ENCODE measurements at regions not wholly inside any gene's neighbourhood (a gene's known extent, or its start where the extent isn't known, plus 50 kb on each side); places are given as distances from the start of the nearest gene placed in this dataset.

DNA sequence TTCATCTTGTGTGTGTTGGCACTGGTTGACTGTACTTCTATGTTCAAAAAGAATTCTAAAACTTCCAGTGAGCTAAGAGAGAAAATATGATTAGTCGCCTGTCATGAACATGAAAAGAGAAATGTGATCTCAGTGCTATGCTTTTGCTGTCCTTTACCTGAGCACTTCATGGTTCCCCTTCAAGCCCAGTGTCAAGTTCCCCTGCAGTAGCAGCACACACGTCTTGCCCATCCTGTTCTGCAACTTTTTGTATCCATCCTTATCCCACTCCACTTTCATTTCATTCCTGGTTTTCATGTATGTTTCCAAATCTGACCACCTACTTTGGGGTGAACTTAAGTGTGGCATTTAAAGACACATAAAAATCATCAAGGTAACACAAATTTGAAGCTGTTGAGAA, 848.0 kb upstream of the USP15 start:
- no peak for DNase-seq
- H2BK5ac ChIP-seq (ENCODE audit: low read depth, low read length, poor library complexity) = no peak overlapping the region
- no peak overlapping the region for H3K18ac ChIP-seq (ENCODE audit: low read length)
- H3K36me3 ChIP-seq (ENCODE audit: control insufficient read depth in 1 of 2, insufficient read depth in 2 of 2, low read length in 2 of 2) = no peaks in the 10 kb centered on the region
- no peak overlapping the region for H3K9ac ChIP-seq (ENCODE audit: low read length)
- no peak overlapping the region for H2BK120ac ChIP-seq (ENCODE audit: insufficient read depth, low read length, poor library complexity)
- no peaks in the 10 kb centered on the region for H3K27me3 ChIP-seq (ENCODE audit: insufficient read depth, low read length)
- H3K27ac ChIP-seq (ENCODE audit: low read depth, low read length) = no peak overlapping the region
- WGBS (ENCODE audit: extremely low coverage, insufficient coverage, insufficient read length) = no CpG with 5 or more reads among the region's 2 CpGs
- H2BK12ac ChIP-seq (ENCODE audit: low read length) = no peak overlapping the region
- H4K8ac ChIP-seq (ENCODE audit: low read depth, low read length) = no peak overlapping the region
- H4K12ac ChIP-seq (ENCODE audit: low read depth, low read length) = no peak overlapping the region
- no peak overlapping the region for H2AFZ ChIP-seq (ENCODE audit: insufficient read depth, low read length, poor library complexity)
- H3K79me2 ChIP-seq (ENCODE audit: control insufficient read depth, insufficient read depth, low read length, poor library complexity) = no peaks in the 10 kb centered on the region
- no peak overlapping the region for H3K4me2 ChIP-seq (ENCODE audit: low read length)
- H3K4ac ChIP-seq (ENCODE audit: low read depth, low read length) = no peak overlapping the region
- no peaks in the 10 kb centered on the region for H3K4me1 ChIP-seq (ENCODE audit: control insufficient read depth in 1 of 2, insufficient read depth in 2 of 2, low read length in 2 of 2)
- H4K91ac ChIP-seq (ENCODE audit: low read depth, low read length) = no peak overlapping the region
- no peaks in the 10 kb centered on the region for H3K79me1 ChIP-seq (ENCODE audit: low read length)
- no peak overlapping the region for H3K4me3 ChIP-seq (ENCODE audit: low read depth, low read length)
- no peak overlapping the region for H2AK5ac ChIP-seq (ENCODE audit: low read length)
- no peaks in the 10 kb centered on the region for H3K9me3 ChIP-seq (ENCODE audit: insufficient read depth, low read depth, low read length)
- H3K23ac ChIP-seq (ENCODE audit: low read length) = no peak overlapping the region
- no peak overlapping the region for H3K14ac ChIP-seq (ENCODE audit: low read length)

DNA sequence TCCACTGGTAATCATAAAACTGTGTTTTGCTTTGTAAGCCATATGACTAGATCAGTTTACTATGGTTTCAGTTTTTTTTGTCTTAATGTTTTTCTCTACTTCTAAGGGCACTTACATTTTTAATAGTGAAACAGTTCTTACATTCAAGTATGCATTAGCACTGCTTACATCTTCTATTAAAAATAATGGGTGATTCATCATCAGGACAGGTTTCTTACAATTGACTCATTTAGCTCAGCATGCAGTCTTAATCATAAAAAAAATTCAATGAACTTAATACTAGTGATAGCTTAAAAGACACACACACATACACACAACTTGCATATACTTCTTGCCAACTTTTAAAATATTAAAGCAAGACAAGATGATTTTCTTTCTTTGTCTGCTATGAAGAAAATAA, 845.7 kb upstream of the USP15 start:
- Histone ChIP-seq H2BK5ac (ENCODE audit: low read depth, low read length, poor library complexity) (no peak overlapping the region), H3K79me2 (ENCODE audit: control insufficient read depth, insufficient read depth, low read length, poor library complexity) (no peaks in the 10 kb centered on the region), H3K36me3 (ENCODE audit: control insufficient read depth in 1 of 2, insufficient read depth in 2 of 2, low read length in 2 of 2) (no peaks in the 10 kb centered on the region), H3K27me3 (ENCODE audit: insufficient read depth, low read length) (no peaks in the 10 kb centered on the region), H3K18ac (ENCODE audit: low read length) (no peak overlapping the region), H4K91ac (ENCODE audit: low read depth, low read length) (no peak overlapping the region), H3K79me1 (ENCODE audit: low read length) (no peaks in the 10 kb centered on the region), H3K27ac (ENCODE audit: low read depth, low read length) (no peak overlapping the region), H3K9me3 (ENCODE audit: insufficient read depth, low read depth, low read length) (no peaks in the 10 kb centered on the region), H3K4ac (ENCODE audit: low read depth, low read length) (no peak overlapping the region), H2AK5ac (ENCODE audit: low read length) (no peak overlapping the region), H3K4me2 (ENCODE audit: low read length) (no peak overlapping the region), H2BK120ac (ENCODE audit: insufficient read depth, low read length, poor library complexity) (no peak overlapping the region), H3K14ac (ENCODE audit: low read length) (no peak overlapping the region), H3K4me3 (ENCODE audit: low read depth, low read length) (no peak overlapping the region), H2BK12ac (ENCODE audit: low read length) (no peak overlapping the region), H2AFZ (ENCODE audit: insufficient read depth, low read length, poor library complexity) (no peak overlapping the region), H3K23ac (ENCODE audit: low read length) (no peak overlapping the region), H3K9ac (ENCODE audit: low read length) (no peak overlapping the region), H3K4me1 (ENCODE audit: control insufficient read depth in 1 of 2, insufficient read depth in 2 of 2, low read length in 2 of 2) (no peaks in the 10 kb centered on the region), H4K8ac (ENCODE audit: low read depth, low read length) (no peak overlapping the region), H4K12ac (ENCODE audit: low read depth, low read length) (no peak overlapping the region)
- DNase-seq = no peak

DNA sequence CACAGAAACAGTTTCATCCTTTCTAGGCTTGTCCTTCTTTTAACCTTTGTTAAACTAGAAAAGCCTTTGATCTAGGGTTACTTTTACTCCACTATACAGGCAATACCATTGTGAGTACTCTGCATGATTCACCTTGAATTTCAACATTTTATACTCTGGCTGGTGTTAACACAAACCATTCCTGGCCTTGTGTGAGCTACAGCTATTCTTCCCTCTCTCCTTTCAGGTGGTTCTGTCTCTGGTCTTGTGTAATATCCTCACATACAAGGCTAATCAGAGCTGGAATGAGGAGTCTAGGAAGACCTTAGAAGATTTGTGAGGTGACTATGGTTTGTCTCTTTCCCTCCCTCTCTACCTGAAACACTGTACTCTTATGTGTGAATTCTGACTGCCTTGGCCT, 837.4 kb upstream of the USP15 start:
- Histone ChIP-seq H2AK5ac (ENCODE audit: low read length) (no peak overlapping the region), H2BK12ac (ENCODE audit: low read length) (no peak overlapping the region), H3K4me3 (ENCODE audit: low read depth, low read length) (no peak overlapping the region), H3K79me2 (ENCODE audit: control insufficient read depth, insufficient read depth, low read length, poor library complexity) (no peaks in the 10 kb centered on the region), H3K14ac (ENCODE audit: low read length) (no peak overlapping the region), H3K27ac (ENCODE audit: low read depth, low read length) (no peak overlapping the region), H2BK5ac (ENCODE audit: low read depth, low read length, poor library complexity) (no peak overlapping the region), H3K23ac (ENCODE audit: low read length) (no peak overlapping the region), H3K18ac (ENCODE audit: low read length) (no peak overlapping the region), H3K9me3 (ENCODE audit: insufficient read depth, low read depth, low read length) (no peaks in the 10 kb centered on the region), H2AFZ (ENCODE audit: insufficient read depth, low read length, poor library complexity) (no peak overlapping the region), H3K4me2 (ENCODE audit: low read length) (no peak overlapping the region), H3K4ac (ENCODE audit: low read depth, low read length) (no peak overlapping the region), H3K9ac (ENCODE audit: low read length) (no peak overlapping the region), H3K27me3 (ENCODE audit: insufficient read depth, low read length) (no peaks in the 10 kb centered on the region), H3K4me1 (ENCODE audit: control insufficient read depth in 1 of 2, insufficient read depth in 2 of 2, low read length in 2 of 2) (no peaks in the 10 kb centered on the region), H3K79me1 (ENCODE audit: low read length) (no peaks in the 10 kb centered on the region), H2BK120ac (ENCODE audit: insufficient read depth, low read length, poor library complexity) (no peak overlapping the region), H4K8ac (ENCODE audit: low read depth, low read length) (no peak overlapping the region), H3K36me3 (ENCODE audit: control insufficient read depth in 1 of 2, insufficient read depth in 2 of 2, low read length in 2 of 2) (no peaks in the 10 kb centered on the region), H4K91ac (ENCODE audit: low read depth, low read length) (no peak overlapping the region), H4K12ac (ENCODE audit: low read depth, low read length) (no peak overlapping the region)
- no peak for DNase-seq

DNA sequence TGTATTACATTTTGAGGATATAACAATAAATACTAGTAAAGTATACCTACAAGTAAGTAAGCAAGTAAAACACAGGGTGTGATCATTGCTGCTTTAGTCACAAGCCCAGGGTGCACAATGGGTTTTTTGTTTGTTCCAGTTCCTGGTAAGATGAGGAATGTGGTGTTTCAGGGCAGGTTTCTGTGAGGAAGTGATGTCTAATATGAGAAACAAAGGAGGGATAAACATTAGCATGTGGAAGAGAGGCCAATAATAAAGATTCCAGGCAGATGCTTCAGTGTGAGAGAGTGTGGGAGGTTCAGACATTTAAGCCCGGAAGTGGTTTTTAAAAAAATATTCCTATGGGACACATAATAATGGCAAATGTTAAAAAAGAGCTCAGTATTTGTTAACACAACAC, 808.1 kb upstream of the USP15 start:
- Histone ChIP-seq H3K4me3 (ENCODE audit: low read depth, low read length) (no peak overlapping the region), H3K4ac (ENCODE audit: low read depth, low read length) (no peak overlapping the region), H3K14ac (ENCODE audit: low read length) (no peak overlapping the region), H3K23ac (ENCODE audit: low read length) (no peak overlapping the region), H2BK5ac (ENCODE audit: low read depth, low read length, poor library complexity) (no peak overlapping the region), H3K36me3 (ENCODE audit: control insufficient read depth in 1 of 2, insufficient read depth in 2 of 2, low read length in 2 of 2) (no peaks in the 10 kb centered on the region), H4K12ac (ENCODE audit: low read depth, low read length) (no peak overlapping the region), H3K79me1 (ENCODE audit: low read length) (no peaks in the 10 kb centered on the region), H3K27me3 (ENCODE audit: insufficient read depth, low read length) (no peaks in the 10 kb centered on the region), H3K4me1 (ENCODE audit: control insufficient read depth in 1 of 2, insufficient read depth in 2 of 2, low read length in 2 of 2) (no peaks in the 10 kb centered on the region), H2AFZ (ENCODE audit: insufficient read depth, low read length, poor library complexity) (no peak overlapping the region), H3K9me3 (ENCODE audit: insufficient read depth, low read depth, low read length) (no peaks in the 10 kb centered on the region), H3K18ac (ENCODE audit: low read length) (no peak overlapping the region), H2AK5ac (ENCODE audit: low read length) (no peak overlapping the region), H4K91ac (ENCODE audit: low read depth, low read length) (no peak overlapping the region), H4K8ac (ENCODE audit: low read depth, low read length) (no peak overlapping the region), H3K27ac (ENCODE audit: low read depth, low read length) (no peak overlapping the region), H3K4me2 (ENCODE audit: low read length) (no peak overlapping the region), H3K79me2 (ENCODE audit: control insufficient read depth, insufficient read depth, low read length, poor library complexity) (no peaks in the 10 kb centered on the region), H2BK120ac (ENCODE audit: insufficient read depth, low read length, poor library complexity) (no peak overlapping the region), H3K9ac (ENCODE audit: low read length) (no peak overlapping the region), H2BK12ac (ENCODE audit: low read length) (no peak overlapping the region)
- DNase-seq = no peak
- no CpG with 5 or more reads among the region's 1 CpG for WGBS (ENCODE audit: extremely low coverage, insufficient coverage, insufficient read length)

DNA sequence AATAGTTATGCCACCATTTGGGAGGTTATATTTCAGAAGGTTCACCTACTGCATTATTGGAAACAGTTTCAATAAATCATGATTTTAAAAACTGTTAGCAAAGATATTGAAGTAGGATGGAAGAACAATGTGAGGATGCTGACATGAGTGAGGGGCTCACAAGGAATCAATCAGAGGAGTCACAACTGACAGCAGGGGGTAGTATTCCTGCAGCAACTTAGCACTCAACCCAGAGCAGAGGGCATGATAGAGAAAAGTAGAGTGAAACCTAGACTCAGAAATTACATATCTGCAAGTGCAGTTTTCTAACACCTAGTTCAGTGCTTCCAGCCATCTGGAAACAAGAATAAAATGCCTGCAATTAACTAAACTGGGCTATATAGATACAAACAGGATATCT, 772.5 kb upstream of the USP15 start:
- Histone ChIP-seq H3K4me1 (ENCODE audit: control insufficient read depth in 1 of 2, insufficient read depth in 2 of 2, low read length in 2 of 2) (no peaks in the 10 kb centered on the region), H4K91ac (ENCODE audit: low read depth, low read length) (no peak overlapping the region), H3K18ac (ENCODE audit: low read length) (no peak overlapping the region), H3K4me2 (ENCODE audit: low read length) (no peak overlapping the region), H3K9me3 (ENCODE audit: insufficient read depth, low read depth, low read length) (no peaks in the 10 kb centered on the region), H3K4ac (ENCODE audit: low read depth, low read length) (no peak overlapping the region), H4K12ac (ENCODE audit: low read depth, low read length) (no peak overlapping the region), H3K4me3 (ENCODE audit: low read depth, low read length) (no peak overlapping the region), H3K79me1 (ENCODE audit: low read length) (no peaks in the 10 kb centered on the region), H3K9ac (ENCODE audit: low read length) (no peak overlapping the region), H2AK5ac (ENCODE audit: low read length) (no peak overlapping the region), H2AFZ (ENCODE audit: insufficient read depth, low read length, poor library complexity) (no peak overlapping the region), H3K27ac (ENCODE audit: low read depth, low read length) (no peak overlapping the region), H3K79me2 (ENCODE audit: control insufficient read depth, insufficient read depth, low read length, poor library complexity) (no peaks in the 10 kb centered on the region), H4K8ac (ENCODE audit: low read depth, low read length) (no peak overlapping the region), H2BK12ac (ENCODE audit: low read length) (no peak overlapping the region), H2BK5ac (ENCODE audit: low read depth, low read length, poor library complexity) (no peak overlapping the region), H3K27me3 (ENCODE audit: insufficient read depth, low read length) (no peaks in the 10 kb centered on the region), H3K36me3 (ENCODE audit: control insufficient read depth in 1 of 2, insufficient read depth in 2 of 2, low read length in 2 of 2) (no peaks in the 10 kb centered on the region), H2BK120ac (ENCODE audit: insufficient read depth, low read length, poor library complexity) (no peak overlapping the region), H3K14ac (ENCODE audit: low read length) (no peak overlapping the region), H3K23ac (ENCODE audit: low read length) (no peak overlapping the region)
- DNase-seq = no peak

Measured in trophoblast cell (in vitro differentiated cells and primary cell).